HG02642 (cell line): ENCODE measurements at regions not wholly inside any gene's neighbourhood (a gene's known extent, or its start where the extent isn't known, plus 50 kb on each side); places are given as distances from the start of the nearest gene placed in this dataset.

ENCODE experiments used
- ATAC-seq: cut with Tn5 transposase; IDR thresholded peaks from one replicate; pipeline ENCODE4 v1.9.1; 2021; ENCODE audit warnings: mild to moderate bottlenecking; ENCODE audit not compliant: unreplicated experiment, poor library complexity

DNA sequence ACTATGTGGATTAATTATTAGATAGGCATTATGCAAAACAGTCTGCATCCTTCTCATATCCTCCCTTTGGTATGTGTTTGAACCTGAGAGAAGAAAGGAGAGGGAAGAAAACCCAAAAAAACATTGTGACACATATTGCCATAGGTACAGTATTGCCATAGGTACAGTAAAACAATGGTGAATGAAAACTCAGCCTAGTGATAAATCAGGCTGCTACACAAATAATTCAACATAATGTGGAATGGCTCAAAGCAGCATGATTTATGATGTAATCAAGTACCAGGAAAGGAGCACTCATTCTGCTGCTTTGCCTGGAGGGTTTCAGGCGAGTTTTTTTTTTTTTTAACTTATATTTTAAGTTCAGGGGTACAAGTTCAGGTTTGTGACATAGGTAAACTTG, 213.9 kb upstream of the LYPLAL1 start:
- no peak for ATAC-seq

GRCh38 chr1:218964471-218965185, 209.1 kb upstream of the LYPLAL1 start:
- ATAC-seq = no peak

GRCh38 chr1:218965821-218966220, 207.9 kb upstream of the LYPLAL1 start:
- ATAC-seq = no peak

DNA sequence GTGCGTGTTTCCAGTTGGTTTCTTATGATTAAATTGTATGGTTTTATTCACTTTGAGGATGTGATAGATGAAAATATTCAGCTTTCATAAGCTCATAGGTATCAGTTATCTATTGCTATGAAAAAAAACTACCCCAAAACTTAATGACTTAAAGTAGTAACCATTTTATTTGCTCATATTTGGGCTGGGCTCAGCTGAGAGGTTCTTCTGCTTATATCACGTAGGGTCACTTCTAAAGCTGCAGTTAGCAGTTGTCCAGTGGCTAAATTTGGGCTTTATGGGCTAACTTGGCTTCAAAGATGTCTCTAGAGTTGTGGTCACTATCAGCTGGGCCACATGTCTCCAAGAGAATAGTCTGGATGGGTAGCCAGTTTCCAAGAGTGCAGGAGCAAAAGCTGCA, 206.4 kb upstream of the LYPLAL1 start:
- no peak for ATAC-seq

DNA sequence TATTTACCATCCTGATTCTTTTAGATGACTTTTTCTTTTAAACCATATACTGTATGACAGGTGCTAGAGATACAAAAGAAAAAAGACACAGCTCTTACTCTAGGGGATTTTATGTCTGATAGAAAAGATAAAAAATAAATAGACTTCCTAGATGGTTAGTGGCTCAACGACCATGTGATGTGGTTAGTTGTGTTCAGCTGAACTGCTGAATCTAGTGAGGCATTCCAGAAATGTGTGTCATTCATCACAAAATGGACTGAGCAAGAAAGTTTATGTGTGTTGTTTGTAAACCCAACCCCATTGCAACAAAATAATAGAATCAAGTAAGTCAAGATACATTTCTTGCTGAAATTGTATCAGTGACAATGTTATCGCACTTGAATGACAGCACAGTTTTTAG, 205.8 kb upstream of the LYPLAL1 start:
- no peak for ATAC-seq

- no peak for ATAC-seq
Observed at GRCh38 chr1:218969006-218969405, 204.7 kb upstream of the LYPLAL1 start.

DNA sequence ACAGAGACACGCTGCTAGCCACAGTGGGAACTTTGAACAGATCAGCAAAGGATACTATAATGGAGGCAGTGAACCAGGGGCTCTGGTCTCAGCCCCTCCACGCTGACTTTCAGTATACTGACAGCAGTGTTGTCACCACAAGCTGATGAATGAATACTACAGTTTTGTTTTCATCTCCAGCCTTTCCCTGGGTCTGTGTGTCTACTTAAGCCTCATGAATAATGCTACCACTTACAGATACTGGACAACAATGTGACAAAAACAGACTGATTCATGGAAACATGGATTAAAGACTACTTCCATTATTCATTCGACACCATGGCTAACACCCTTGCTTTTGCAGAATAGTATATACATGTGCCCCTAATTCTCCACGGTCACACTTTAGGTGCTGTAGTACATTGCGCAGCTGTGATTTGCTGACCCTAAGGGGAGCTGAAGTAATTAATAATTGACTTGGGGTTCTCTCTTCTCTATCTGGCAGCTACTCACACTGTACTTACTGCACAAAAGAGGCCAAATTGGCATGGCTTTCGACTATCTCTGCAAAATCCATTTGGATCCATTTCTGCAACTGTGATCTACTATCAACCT, 203.2 kb upstream of the LYPLAL1 start:
- ATAC-seq = no peak

GRCh38 chr1:218971156-218971555, 202.5 kb upstream of the LYPLAL1 start:
- no peak for ATAC-seq

GRCh38 chr1:218980881-218981280, 192.8 kb upstream of the LYPLAL1 start:
- ATAC-seq = no peak

GRCh38 chr1:218982482-218982881, 191.2 kb upstream of the LYPLAL1 start:
- ATAC-seq = no peak

DNA sequence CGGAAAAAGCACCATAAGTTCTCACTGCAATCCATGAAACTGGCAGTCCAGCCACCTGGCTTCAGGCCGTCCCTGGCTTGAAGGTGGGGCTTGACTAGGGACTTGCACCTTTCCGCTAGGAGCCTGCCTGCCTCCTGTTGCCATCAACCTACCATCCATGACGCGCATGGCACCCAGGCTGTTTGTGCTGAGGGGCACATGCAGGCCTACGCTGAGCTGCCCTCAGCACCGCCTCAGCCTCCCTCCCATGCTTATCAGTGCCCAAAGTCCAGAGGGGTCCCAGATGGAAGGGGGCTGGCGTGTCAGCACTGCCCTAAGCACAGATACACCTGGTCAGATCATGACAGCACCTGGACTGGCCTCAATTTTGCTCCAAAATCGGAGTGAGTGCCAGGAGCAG, 190.2 kb upstream of the LYPLAL1 start:
- no peak for ATAC-seq

DNA sequence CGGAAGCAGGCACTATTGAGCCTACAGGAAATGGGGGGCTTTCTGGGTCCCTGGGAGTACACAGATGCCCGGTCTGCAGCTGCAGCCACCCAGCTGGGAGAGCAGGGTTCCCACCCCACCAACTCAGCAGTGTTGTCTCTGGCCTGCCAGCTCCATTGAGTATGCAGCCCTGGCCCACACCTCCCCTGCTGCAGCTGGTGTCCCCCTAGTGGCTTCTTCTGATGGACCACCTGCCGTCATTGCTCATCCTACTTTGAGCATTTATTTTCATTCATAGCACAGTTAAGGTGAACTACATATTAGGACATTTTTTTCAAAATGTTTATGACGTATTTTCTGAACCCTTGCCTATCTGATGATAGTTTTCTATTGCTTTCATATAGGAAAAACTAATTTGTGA, 189.8 kb upstream of the LYPLAL1 start:
- ATAC-seq = no peak

- no peak for ATAC-seq
Observed at GRCh38 chr1:218985424-218985984, 188.2 kb upstream of the LYPLAL1 start.

DNA sequence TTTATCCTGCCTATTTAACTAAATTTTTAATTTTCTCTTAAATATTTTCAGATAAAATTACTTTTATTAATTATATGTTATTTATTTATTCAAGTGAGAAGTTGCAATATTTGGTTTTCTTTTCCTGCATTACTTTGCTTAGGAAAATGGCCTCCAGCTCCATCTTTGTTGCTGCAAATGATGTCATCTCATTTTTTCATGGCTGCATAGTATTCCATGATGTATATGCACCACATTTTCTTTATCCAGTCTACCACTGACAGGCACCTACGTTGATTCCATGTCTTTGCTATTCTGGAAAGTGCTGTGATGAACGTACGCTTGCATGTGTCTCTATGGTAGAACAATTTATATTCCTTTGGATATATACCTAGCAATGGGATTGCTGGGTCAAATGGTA, 186.9 kb upstream of the LYPLAL1 start:
- no peak for ATAC-seq

- no peak for ATAC-seq
Observed at GRCh38 chr1:218990019-218990418, 183.7 kb upstream of the LYPLAL1 start.

- no peak for ATAC-seq
Observed at GRCh38 chr1:218991089-218991488, 182.6 kb upstream of the LYPLAL1 start.

DNA sequence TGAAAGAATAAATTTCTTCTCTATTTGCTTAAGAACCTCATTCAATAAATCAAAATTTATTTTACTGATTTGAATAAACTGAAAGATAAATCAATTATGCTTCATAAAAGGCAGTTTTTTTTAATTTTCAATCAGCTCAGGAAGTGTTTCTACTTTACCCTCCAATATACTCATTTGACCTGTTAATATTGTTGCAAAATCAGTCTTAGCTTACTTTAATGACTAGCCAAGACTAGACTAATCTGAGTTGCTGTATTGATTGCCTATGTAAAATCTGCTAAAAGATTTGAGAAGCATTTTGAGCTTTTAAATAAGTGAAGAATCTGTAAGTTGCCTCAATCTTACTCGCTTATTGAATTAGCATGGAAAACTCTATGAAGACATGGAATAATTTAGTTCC, 179.1 kb upstream of the LYPLAL1 start:
- no peak for ATAC-seq

DNA sequence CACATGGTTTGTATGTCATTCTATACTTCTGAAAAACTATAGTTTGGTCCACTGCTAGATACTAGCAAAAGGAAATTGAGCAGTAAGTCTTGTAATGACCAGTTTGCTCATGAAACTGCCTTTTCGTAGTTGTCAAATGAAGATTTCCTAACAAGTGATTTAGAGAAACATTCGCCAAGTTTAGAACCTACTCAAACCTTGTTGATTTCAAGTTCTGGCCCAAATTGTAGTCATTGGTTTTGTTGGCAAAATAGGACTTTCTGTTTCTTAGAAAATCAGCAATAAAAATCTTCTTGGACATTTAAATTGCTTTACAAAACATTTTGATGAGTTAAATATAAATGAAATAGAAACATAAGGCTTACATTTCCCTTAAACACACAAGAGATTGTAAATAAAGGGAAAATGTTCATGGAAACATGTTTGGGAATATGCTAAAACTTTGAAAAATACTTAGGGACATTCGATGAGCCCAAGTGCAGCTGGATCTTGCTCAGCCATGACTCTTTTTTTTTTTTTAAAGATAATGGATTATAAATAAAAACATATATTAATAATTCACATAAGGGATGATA, 178.5 kb upstream of the LYPLAL1 start:
- ATAC-seq = no peak

- ATAC-seq = no peak
Observed at GRCh38 chr1:218996362-218996761, 177.3 kb upstream of the LYPLAL1 start.

GRCh38 chr1:219000005-219000404, 173.7 kb upstream of the LYPLAL1 start:
- no peak for ATAC-seq

DNA sequence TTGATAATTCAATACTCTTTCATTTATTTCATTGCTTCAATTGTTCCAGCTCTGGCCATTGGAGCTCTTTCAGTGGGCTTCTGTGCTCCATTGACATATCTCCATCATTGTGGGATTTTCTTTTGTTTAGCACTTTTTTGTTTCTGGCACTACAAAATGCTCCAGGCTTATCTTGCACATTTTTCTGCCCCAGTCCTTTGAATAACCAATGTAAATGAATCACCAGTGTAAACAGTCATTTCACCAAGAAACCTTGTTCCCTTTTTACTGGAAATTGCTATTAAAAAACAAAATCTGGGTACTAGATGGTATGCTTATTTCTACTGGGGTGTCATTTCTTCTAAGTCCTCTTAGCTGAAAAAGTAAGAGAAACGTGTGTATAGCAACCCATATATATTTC, 173.0 kb upstream of the LYPLAL1 start:
- ATAC-seq = no peak

- no peak for ATAC-seq
Observed at GRCh38 chr1:219010720-219011119, 163.0 kb upstream of the LYPLAL1 start.
